Right ventricle myocardium inferior (tissue), 1 donor: ENCODE measurements at regions not wholly inside any gene's neighbourhood (a gene's known extent, or its start where the extent isn't known, plus 50 kb on each side); places are given as distances from the start of the nearest gene placed in this dataset.

Experiments used
- ATAC-seq: fragments of 200-7000 bp; cut with Tn5 transposase; one replicate; pipeline ENCODE4 v1.9.1; 2020; ENCODE audit warnings: mild to moderate bottlenecking, moderate library complexity
- DNase-seq: peaks from one replicate; pipeline ENCODE4 v3.0.0; 2021; ENCODE audit errors: missing footprints
- intact Hi-C: fragments of 100-400 bp; cut with DNase I; formaldehyde crosslinking; loops from one replicate; pipeline ENCODE4 v1.11.0; 2022
- donor health status: DM: no; HTN: yes; CAD: no; lungs with severe emphysema.

- ATAC-seq: no peak
Measured at GRCh38 chr10:118473305-118473960, 122.0 kb downstream of the PRLHR start.

GRCh38 chr10:118472415-118473304 is 122.8 kb downstream of the PRLHR start:
- intact Hi-C loops: no loop called here
- DNase-seq: no peak
- no peak for ATAC-seq

More at GRCh38 chr10:118473305-118473960, 122.0 kb downstream of the PRLHR start:
- no peak for DNase-seq
- intact Hi-C loops: no loop called here

GRCh38 chr10:118471863-118472262 is 123.6 kb downstream of the PRLHR start:
- no peak for DNase-seq
- intact Hi-C loops: no loop called here
- no peak for ATAC-seq

- DNase-seq (no peak), ATAC-seq (no peak)
- intact Hi-C loops: no loop called here
Measured at GRCh38 chr10:118470470-118470869, 125.0 kb downstream of the PRLHR start.

GRCh38 chr10:118467200-118467599 is 125.1 kb upstream of the FAM204A start:
- ATAC-seq (no peak), DNase-seq (no peak)
- intact Hi-C loops: no loop called here

- DNase-seq (no peak), ATAC-seq (no peak)
- intact Hi-C loops: no loop called here
Measured at GRCh38 chr10:118465300-118465874, 123.3 kb upstream of the FAM204A start.

GRCh38 chr10:118463740-118464139 is 121.6 kb upstream of the FAM204A start:
- DNase-seq: no peak
- ATAC-seq: no peak
- intact Hi-C loops: no loop called here

- intact Hi-C loops: no loop called here
- ATAC-seq (no peak), DNase-seq (no peak)
Measured at GRCh38 chr10:118462401-118462800, 120.3 kb upstream of the FAM204A start.

GRCh38 chr10:118459642-118460193 is 117.6 kb upstream of the FAM204A start:
- intact Hi-C loops: loop anchor here (2.0 to 10.0 kb wide), 2 partner anchors 963 to 1245 kb away; no protein-coding TSS in a partner anchor
- no peak for DNase-seq
- ATAC-seq: peak; percentile 80

GRCh38 chr10:118458957-118459641 is 117.0 kb upstream of the FAM204A start:
- ATAC-seq (no peak), DNase-seq (no peak)
- intact Hi-C loops: loop anchor here (2.0 to 10.0 kb wide), 2 partner anchors 962 to 1244 kb away; no protein-coding TSS in a partner anchor

- DNase-seq (no peak), ATAC-seq (no peak)
- intact Hi-C loops: loop anchor here (2.0 to 10.0 kb wide), 2 partner anchors 961 to 1243 kb away; no protein-coding TSS in a partner anchor
Measured at GRCh38 chr10:118457824-118458428, 115.8 kb upstream of the FAM204A start.

- ATAC-seq (no peak), DNase-seq (no peak)
- intact Hi-C loops: loop anchor here (10.0 kb wide), 1 partner anchor 1240 kb away; no protein-coding TSS in a partner anchor
Measured at GRCh38 chr10:118455181-118455695, 113.1 kb upstream of the FAM204A start.

- DNase-seq (no peak), ATAC-seq (no peak)
- intact Hi-C loops: loop anchor here (10.0 kb wide), 1 partner anchor 1239 kb away; no protein-coding TSS in a partner anchor
Measured at GRCh38 chr10:118454211-118454610, 112.1 kb upstream of the FAM204A start.

GRCh38 chr10:118452098-118452497 is 110.0 kb upstream of the FAM204A start:
- intact Hi-C loops: loop anchor here (10.0 kb wide), 1 partner anchor 1237 kb away; no protein-coding TSS in a partner anchor
- DNase-seq: no peak
- ATAC-seq: no peak

- DNase-seq: no peak
- no peak for ATAC-seq
- intact Hi-C loops: no loop called here
Measured at GRCh38 chr10:118449521-118449920, 107.4 kb upstream of the FAM204A start.

- intact Hi-C loops: no loop called here
- no peak for DNase-seq
- ATAC-seq: no peak
Measured at GRCh38 chr10:118448744-118449143, 106.6 kb upstream of the FAM204A start.

- intact Hi-C loops: no loop called here
- peak; percentile 44 for ATAC-seq
- DNase-seq: peak; percentile 73
Measured at GRCh38 chr10:118447478-118448270, 105.5 kb upstream of the FAM204A start.
